ENCODE measurements at regions not wholly inside any gene's neighbourhood (a gene's known extent, or its start where the extent isn't known, plus 50 kb on each side); places are given as distances from the start of the nearest gene placed in this dataset.

- TF ChIP-seq CTCF (IDR thresholded peaks at IDR 0.05): no peak
- no peak for TF ChIP-seq ZFX (IDR thresholded peaks at IDR 0.05; ENCODE audit: borderline replicate concordance)
Measured at GRCh38 chr4:134078230-134078914, 123.2 kb downstream of the PABPC4L start.

Measured in 22Rv1 (cell line).